PC-3 (cell line): ENCODE measurements at regions not wholly inside any gene's neighbourhood (a gene's known extent, or its start where the extent isn't known, plus 50 kb on each side); places are given as distances from the start of the nearest gene placed in this dataset.

Experiments
- ATAC-seq: fragments of 200-7000 bp; cut with Tn5 transposase; 2 replicates; pipeline ENCODE4 v1.9.1; 2020; ENCODE audit warnings: mild to moderate bottlenecking, moderate library complexity
- BruUV-seq: library from RNA; stranded (reverse); fragments of 400-500 nt; replicated peaks from 2 replicates; lab custom pipeline; 2021; lab: Mats Ljungman, UMichigan
- CTCF ChIA-PET: fragments of 300-600 bp; sonication (Branson Sonifier 250); formaldehyde crosslinking; loops from one replicate; lab custom pipeline; 2022; ENCODE audit warnings: antibody characterized with exemption; lab: Charles Lee
- POLR2A ChIA-PET: fragments of 300-600 bp; sonication (Branson Sonifier 250); formaldehyde crosslinking; loops from one replicate; lab custom pipeline; 2022; ENCODE audit warnings: antibody characterized with exemption; ENCODE audit not compliant: unreplicated experiment; lab: Charles Lee
- DNase-seq: peaks from one replicate; pipeline ENCODE4 v3.0.0-alpha.2; 2015
- H2AFZ ChIP-seq: fragments of 300-600 bp; sonication (generic); 2 replicates; pipeline ENCODE4 v1.6.0; 2016; ENCODE audit warnings: antibody characterized with exemption, low read length
- H3F3A ChIP-seq: fragments of 300-600 bp; sonication (generic); one replicate; pipeline ENCODE4 v1.6.0; 2017; ENCODE audit warnings: antibody characterized with exemption, low read length, control low read depth, mild to moderate bottlenecking; ENCODE audit not compliant: unreplicated experiment
- H3K27ac ChIP-seq: fragments of 300-600 bp; sonication (generic); 2 replicates; pipeline ENCODE4 v1.5.1; 2016; ENCODE audit warnings: mild to moderate bottlenecking, low read length
- H3K27me3 ChIP-seq: fragments of 300-600 bp; sonication (generic); 2 replicates; pipeline ENCODE4 v1.6.1; 2016; ENCODE audit warnings: low read length, mixed read lengths
- H3K36me3 ChIP-seq: fragments of 300-600 bp; sonication (generic); 2 replicates; pipeline ENCODE4 v1.6.1; 2016; ENCODE audit warnings: low read depth, mixed run types, low read length, mixed read lengths
- H3K4me1 ChIP-seq: fragments of 300-600 bp; sonication (generic); 2 replicates; pipeline ENCODE4 v1.5.1; 2016; ENCODE audit warnings: low read length; ENCODE audit not compliant: insufficient read depth
- H3K4me2 ChIP-seq: fragments of 300-600 bp; sonication (generic); 2 replicates; pipeline ENCODE4 v1.6.0; 2016; ENCODE audit warnings: low read length
- H3K4me3 ChIP-seq: fragments of 300-600 bp; sonication (generic); 2 replicates; pipeline ENCODE4 v1.5.1; 2016; ENCODE audit warnings: mild to moderate bottlenecking, low read length, mixed read lengths
- H3K79me2 ChIP-seq: fragments of 300-600 bp; sonication (generic); 2 replicates; pipeline ENCODE4 v1.6.1; 2017; ENCODE audit warnings: low read length, mixed read lengths
- H3K9ac ChIP-seq: fragments of 300-600 bp; sonication (generic); 2 replicates; pipeline ENCODE4 v1.6.0; 2016; ENCODE audit warnings: mild to moderate bottlenecking, low read length
- H3K9me2 ChIP-seq: fragments of 300-600 bp; sonication (generic); replicated peaks from 2 replicates; pipeline ENCODE4 v1.6.1; 2016; ENCODE audit warnings: mixed run types, low read length, mixed read lengths
- H3K9me3 ChIP-seq: fragments of 300-600 bp; sonication (generic); 2 replicates; pipeline ENCODE4 v1.6.1; 2016; ENCODE audit warnings: low read length, mixed read lengths
- H4K20me1 ChIP-seq: fragments of 300-600 bp; sonication (generic); 2 replicates; pipeline ENCODE4 v1.6.1; 2016; ENCODE audit warnings: low read length, mixed read lengths
- CTCF ChIP-seq: fragments of 300-600 bp; sonication (generic); conservative IDR thresholded peaks from 2 replicates; pipeline ENCODE4 v1.5.1; 2017; ENCODE audit warnings: antibody characterized with exemption, low read depth, mild to moderate bottlenecking, low read length
- EZH2 ChIP-seq: fragments of 300-600 bp; sonication (generic); IDR thresholded peaks from one replicate; pipeline ENCODE4 v1.6.1; 2017; ENCODE audit warnings: antibody characterized with exemption, mild to moderate bottlenecking, low read length; ENCODE audit not compliant: unreplicated experiment
- EZH2phosphoT487 ChIP-seq: fragments of 300-600 bp; sonication (generic); IDR thresholded peaks from 2 replicates; pipeline ENCODE4 v1.6.1; 2018; ENCODE audit warnings: mild to moderate bottlenecking, antibody characterized with exemption, low read length, borderline replicate concordance
- intact Hi-C: fragments of 100-400 bp; cut with micrococcal nuclease; formaldehyde crosslinking; loops from 2 replicates; pipeline ENCODE4 v1.9.0; 2023

GRCh38 chr7:127530148-127530547 lies 55.2 kb downstream of the GCC1 start:
- H3K9me2 ChIP-seq = no peaks in the 10 kb centered on the region
- BruUV-seq = no TSS peak
- intact Hi-C loops = no loop called here
- H3K27me3 ChIP-seq = peaks cover 9% of the 10 kb centered on the region; the same call in 1 of the 2 replicates
- TF ChIP-seq EZH2 (no peak), CTCF (no peak), EZH2phosphoT487 (no peak)
- no peaks in the 10 kb centered on the region for H3F3A ChIP-seq
- ChIA-PET POLR2A (no interaction called here), CTCF (no interaction called here)
- H3K79me2 ChIP-seq = no peaks in the 10 kb centered on the region
- H4K20me1 ChIP-seq = no peaks in the 10 kb centered on the region
- H3K36me3 ChIP-seq = no peaks in the 10 kb centered on the region
- H2AFZ ChIP-seq = no peak overlapping the region
- ATAC-seq = no peak
- no peak overlapping the region for H3K4me3 ChIP-seq
- no peak overlapping the region for H3K9ac ChIP-seq
- no peaks in the 10 kb centered on the region for H3K9me3 ChIP-seq
- DNase-seq = no peak
- H3K4me2 ChIP-seq = no peak overlapping the region
- H3K4me1 ChIP-seq = no peaks in the 10 kb centered on the region
- no peak overlapping the region for H3K27ac ChIP-seq

DNA sequence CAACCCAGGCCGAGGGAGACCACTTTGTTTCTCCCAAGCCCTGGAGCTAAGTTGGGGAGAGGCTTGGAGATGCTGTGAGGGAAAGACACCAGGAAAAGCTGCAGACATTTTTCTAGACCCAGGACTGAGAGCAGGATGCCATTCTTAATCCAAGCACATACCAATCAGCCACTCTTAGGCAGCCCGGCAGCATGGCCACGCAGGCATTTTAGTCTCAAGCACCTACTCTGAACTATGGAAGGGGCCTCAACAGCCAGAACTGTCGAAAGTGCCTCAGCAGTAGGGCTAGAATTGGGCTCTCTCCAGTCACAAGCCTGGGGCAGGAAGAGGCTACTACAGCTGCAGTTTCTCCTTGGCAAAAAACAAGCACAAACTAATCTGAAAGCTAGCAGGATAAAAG lies 57.8 kb downstream of the GCC1 start:
- no peaks in the 10 kb centered on the region for H3K79me2 ChIP-seq
- no peak for TF ChIP-seq CTCF
- TF ChIP-seq EZH2phosphoT487 = no peak
- TF ChIP-seq EZH2 = no peak
- intact Hi-C loops = no loop called here
- H3K9me2 ChIP-seq = no peaks in the 10 kb centered on the region
- no peak overlapping the region for H3K4me3 ChIP-seq
- no peaks in the 10 kb centered on the region for H3F3A ChIP-seq
- 0 out of 2 replicates have a peak, but pooled peaks cover 12% of the 10 kb centered on the region for H3K27me3 ChIP-seq
- no peaks in the 10 kb centered on the region for H3K4me1 ChIP-seq
- DNase-seq = no peak
- H3K9ac ChIP-seq = no peak overlapping the region
- no TSS peak for BruUV-seq
- ATAC-seq = no peak
- no peak overlapping the region for H3K27ac ChIP-seq
- no peaks in the 10 kb centered on the region for H3K9me3 ChIP-seq
- no peak overlapping the region for H2AFZ ChIP-seq
- no peak overlapping the region for H3K4me2 ChIP-seq
- CTCF ChIA-PET = no interaction called here
- no peaks in the 10 kb centered on the region for H3K36me3 ChIP-seq
- H4K20me1 ChIP-seq = no peaks in the 10 kb centered on the region
- POLR2A ChIA-PET = no interaction called here

DNA sequence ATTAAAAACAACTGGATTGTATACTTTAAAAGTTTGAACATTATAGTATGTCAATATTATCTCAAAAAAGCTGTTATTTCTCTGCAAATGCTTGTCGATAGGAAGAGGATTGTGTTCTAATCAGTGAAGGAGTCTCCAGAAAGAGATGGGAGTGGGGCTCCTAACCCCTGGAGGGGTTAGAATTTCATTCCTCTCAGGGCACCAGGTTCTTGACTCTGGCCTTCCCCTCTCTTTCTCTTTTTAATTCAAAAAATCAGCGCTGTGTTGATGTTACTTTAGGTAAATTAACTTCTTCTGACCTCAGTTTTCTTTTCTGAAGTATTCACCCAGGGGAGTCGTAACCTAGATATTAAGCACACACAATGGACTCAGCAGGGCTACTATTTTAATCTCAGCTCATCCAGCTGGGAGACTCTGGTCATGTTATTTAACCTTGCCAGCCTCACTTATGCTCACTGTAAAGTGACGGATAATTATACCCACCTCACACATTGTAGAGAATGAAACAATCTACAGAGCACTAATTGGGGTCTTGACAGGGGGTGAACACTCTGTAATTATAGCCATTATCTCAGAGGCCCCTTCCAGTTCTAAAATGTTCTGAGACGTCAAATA lies 59.4 kb downstream of the GCC1 start:
- Histone ChIP-seq H2AFZ (no peak overlapping the region), H3K4me2 (no peak overlapping the region), H3K9ac (no peak overlapping the region), H3K9me2 (no peaks in the 10 kb centered on the region), H3K4me1 (no peaks in the 10 kb centered on the region), H3K9me3 (no peaks in the 10 kb centered on the region), H3K4me3 (no peak overlapping the region), H4K20me1 (no peaks in the 10 kb centered on the region), H3K79me2 (no peaks in the 10 kb centered on the region), H3K27ac (no peak overlapping the region), H3K27me3 (0 out of 2 replicates have a peak, but pooled peaks cover 12% of the 10 kb centered on the region), H3F3A (no peaks in the 10 kb centered on the region), H3K36me3 (no peaks in the 10 kb centered on the region)
- ChIA-PET POLR2A (no interaction called here), CTCF (interaction anchor here (0.6 to 0.9 kb wide), 2 partner anchors 11 to 181 kb away, joined by 3 read pairs; no protein-coding TSS in a partner anchor)
- intact Hi-C loops = no loop called here
- DNase-seq (no peak), ATAC-seq (no peak)
- BruUV-seq = no TSS peak
- TF ChIP-seq EZH2 = no peak
- no peak for TF ChIP-seq CTCF
- no peak for TF ChIP-seq EZH2phosphoT487
